HepG2 (cell line): ENCODE measurements at regions not wholly inside any gene's neighbourhood (a gene's known extent, or its start where the extent isn't known, plus 50 kb on each side); places are given as distances from the start of the nearest gene placed in this dataset.

Source experiments
- ATAC-seq: fragments of 200-7000 bp; cut with Tn5 transposase; 3 replicates; pipeline ENCODE4 v1.9.1; 2020; ENCODE audit warnings: mild to moderate bottlenecking, moderate library complexity
- BruUV-seq: library from RNA; stranded (reverse); fragments of 400-500 nt; replicated peaks from 2 replicates; lab custom pipeline; 2021; lab: Mats Ljungman, UMichigan
- CTCF ChIA-PET: fragments of 300-600 bp; formaldehyde crosslinking; extraction: SDS; loops from one replicate; lab custom pipeline; 2021; ENCODE audit warnings: low total read pairs, inconsistent platforms, low intra/inter-chr PET ratio; lab: Yijun Ruan, JAX
- POLR2A ChIA-PET: fragments of 350-600 bp; sonication (Branson Sonifier 250); formaldehyde crosslinking; loops from one replicate; lab custom pipeline; 2020; ENCODE audit warnings: antibody characterized with exemption, inconsistent platforms; lab: Yijun Ruan, JAX
- DNase-seq: peaks from one replicate; pipeline ENCODE4 v3.0.0-alpha.2; 2015; ENCODE audit warnings: low spot score
- FAIRE-seq: peaks from 3 replicates; lab custom pipeline; 2011; peaks lifted over from hg19 to GRCh38; lab: Jason Lieb, UNC
- H2AFZ ChIP-seq: one replicate; pipeline ENCODE4 v1.6.1; 2011; ENCODE audit warnings: low read length, inconsistent platforms
- H3K27ac ChIP-seq: fragments of 300-600 bp; 3 replicates; pipeline ENCODE4 v1.8.0; 2011; ENCODE audit warnings: mixed run types, mild to moderate bottlenecking, mixed read lengths, low read length, inconsistent platforms; ENCODE audit not compliant: insufficient read depth; ENCODE audit errors: extremely low read length
- H3K27me3 ChIP-seq, 2 experiments: fragments of 200-600 bp in 1 of 2; 2 replicates in 1 of 2; 3 replicates in 1 of 2; pipeline versions ENCODE4 v1.6.0 to v1.8.0; 2011; ENCODE audit warnings: low read length in 2 of 2, mild to moderate bottlenecking in 2 of 2, moderate library complexity in 2 of 2, inconsistent platforms in 1 of 2; ENCODE audit not compliant: insufficient read depth in 2 of 2, control insufficient read depth in 1 of 2
- H3K36me3 ChIP-seq, 2 experiments: fragments of 200-600 bp in 1 of 2; replicated peaks in 1 of 2; 2 replicates in 1 of 2; 3 replicates in 1 of 2; pipeline versions ENCODE4 v1.5.1 to v1.8.0; 2011; ENCODE audit warnings: low read length in 2 of 2, inconsistent platforms in 1 of 2; ENCODE audit not compliant: insufficient read depth in 2 of 2, control insufficient read depth in 1 of 2
- H3K4me1 ChIP-seq: 2 replicates; pipeline ENCODE4 v1.5.1; 2012; ENCODE audit warnings: low read length, inconsistent platforms; ENCODE audit not compliant: insufficient read depth
- H3K4me2 ChIP-seq: 2 replicates; pipeline ENCODE4 v1.6.0; 2011; ENCODE audit warnings: low read depth, low read length, inconsistent platforms
- H3K4me3 ChIP-seq, 3 experiments: fragments of 200-600 bp in 1 of 3; sonication (generic), shearing (Covaris generic) in 1 of 3; replicated peaks in 1 of 3; 2 replicates each; pipeline ENCODE4 v1.5.1; 2011 to 2016; ENCODE audit warnings: low read length in 3 of 3, inconsistent platforms in 2 of 3, low read depth in 2 of 3, mild to moderate bottlenecking in 2 of 3, control low read depth in 1 of 3, mixed read lengths in 1 of 3; ENCODE audit not compliant: insufficient read depth in 1 of 3
- H3K79me2 ChIP-seq: one replicate; pipeline ENCODE4 v1.6.1; 2011; ENCODE audit warnings: low read length, inconsistent platforms; ENCODE audit not compliant: insufficient read depth
- H3K9ac ChIP-seq: 2 replicates; pipeline ENCODE4 v1.6.0; 2011; ENCODE audit warnings: mild to moderate bottlenecking, low read depth, low read length, inconsistent platforms; ENCODE audit not compliant: insufficient read depth
- H3K9me3 ChIP-seq: 2 replicates; pipeline ENCODE4 v1.5.1; 2012; ENCODE audit warnings: mild to moderate bottlenecking, low read length
- H4K20me1 ChIP-seq: 2 replicates; pipeline ENCODE4 v1.6.0; 2011; ENCODE audit warnings: inconsistent platforms, mild to moderate bottlenecking, low read length, moderate library complexity; ENCODE audit not compliant: insufficient read depth
- CBFB ChIP-seq: sonication (generic); formaldehyde crosslinking; IDR thresholded peaks from 2 replicates; pipeline ENCODE4 v1.4.0; 2020; ENCODE audit warnings: missing genetic modification reagents
- CHD2 ChIP-seq: IDR thresholded peaks from 2 replicates; pipeline ENCODE4 v1.6.1; 2011; ENCODE audit warnings: low read depth, low read length, improper control_type of control experiment
- HMG20A ChIP-seq: IDR thresholded peaks from 2 replicates; pipeline ENCODE4 v1.6.1; 2016; ENCODE audit warnings: borderline replicate concordance
- PCBP2 ChIP-seq: fragments of 200-400 bp; formaldehyde crosslinking; optimal IDR thresholded peaks from 2 replicates; pipeline ENCODE3; 2018; ENCODE audit warnings: low read length, low read depth; ENCODE audit not compliant: poor library complexity, severe bottlenecking
- RFXANK ChIP-seq: IDR thresholded peaks from 2 replicates; pipeline ENCODE4 v1.6.1; 2016
- SALL1 ChIP-seq: sonication (generic); formaldehyde crosslinking; IDR thresholded peaks from 2 replicates; pipeline ENCODE4 v1.8.0; 2022; ENCODE audit warnings: mild to moderate bottlenecking, missing genetic modification reagents
- TEF ChIP-seq: sonication (generic); formaldehyde crosslinking; IDR thresholded peaks from 2 replicates; pipeline ENCODE4 v1.5.0; 2020; ENCODE audit warnings: missing genetic modification reagents
- TSC22D2 ChIP-seq: sonication (generic); formaldehyde crosslinking; IDR thresholded peaks from 2 replicates; pipeline ENCODE4 v1.5.1; 2020; ENCODE audit warnings: missing genetic modification reagents, mild to moderate bottlenecking, borderline replicate concordance
- ZBTB20 ChIP-seq: sonication (generic); formaldehyde crosslinking; IDR thresholded peaks from 2 replicates; pipeline ENCODE4 v1.8.1; 2023; ENCODE audit warnings: missing genetic modification reagents, low read depth, mild to moderate bottlenecking, borderline replicate concordance
- ZNF275 ChIP-seq: sonication (generic); formaldehyde crosslinking; IDR thresholded peaks from 2 replicates; pipeline ENCODE4 v1.8.0; 2022; ENCODE audit warnings: missing genetic modification reagents, mild to moderate bottlenecking, inconsistent platforms, borderline replicate concordance
- ZNF354B ChIP-seq: sonication (generic); formaldehyde crosslinking; IDR thresholded peaks from 2 replicates; pipeline ENCODE4 v1.8.0; 2022; ENCODE audit warnings: mild to moderate bottlenecking, missing genetic modification reagents
- ZNF704 ChIP-seq: sonication (generic); formaldehyde crosslinking; IDR thresholded peaks from 2 replicates; pipeline ENCODE4 v1.8.1; 2023; ENCODE audit warnings: mild to moderate bottlenecking, inconsistent platforms, moderate library complexity, missing genetic modification reagents, borderline replicate concordance
- ZNF772 ChIP-seq: sonication (generic); formaldehyde crosslinking; IDR thresholded peaks from 2 replicates; pipeline ENCODE4 v1.5.0; 2020; ENCODE audit warnings: mild to moderate bottlenecking, missing genetic modification reagents
- ZNF781 ChIP-seq: sonication (generic); formaldehyde crosslinking; IDR thresholded peaks from 2 replicates; pipeline ENCODE4 v1.5.1; 2020; ENCODE audit warnings: borderline replicate concordance, mild to moderate bottlenecking, missing genetic modification reagents; ENCODE audit errors: not compliant biosample characterization
- ZNF879 ChIP-seq: sonication (generic); formaldehyde crosslinking; IDR thresholded peaks from 2 replicates; pipeline ENCODE4 v1.8.1; 2023; ENCODE audit warnings: missing genetic modification reagents
- ZSCAN9 ChIP-seq: IDR thresholded peaks from 2 replicates; pipeline ENCODE4 v1.6.1; 2016; ENCODE audit warnings: borderline replicate concordance
- WGBS: methylation state at CpG from one replicate; pipeline ENCODE4 v1.1.6; 2017; ENCODE audit warnings: low lambda C conversion rate; 5-methylcytosine and 5-hydroxymethylcytosine counted together
- in situ Hi-C: cut with HindIII; loops from 2 replicates; pipeline ENCODE4 v1.10.0; 2017; ENCODE audit warnings: low pct_unique_long_range_greater_than_20kb; ENCODE audit not compliant: extremely low pct_ligation_motif_present
- intact Hi-C: fragments of 100-400 bp; cut with micrococcal nuclease; formaldehyde crosslinking; loops from one replicate; pipeline ENCODE4 v1.10.0; 2022; ENCODE audit not compliant: unreplicated experiment
- TF ChIP-seq, protein P1 (sequence below): sonication (generic); formaldehyde crosslinking; IDR thresholded peaks from 2 replicates; pipeline ENCODE4 v1.4.0; 2020; ENCODE audit warnings: missing genetic modification reagents, borderline replicate concordance

- TF ChIP-seq ZNF772 (CRISPR knock-in tag), result no peak
- no peak for TF ChIP-seq ZSCAN9
- no peak for TF ChIP-seq ZNF275
- TF ChIP-seq RFXANK (CRISPR knock-in tag), result no peak
- TF ChIP-seq ZNF879 (CRISPR knock-in tag), result no peak
- TF ChIP-seq ZNF704, result no peak
- no peak for TF ChIP-seq ZBTB20
Observed at GRCh38 chr5:97267767-97268166, 84.7 kb upstream of the RIOK2 start (continued).

GRCh38 chr5:97276474-97277120, 93.5 kb upstream of the RIOK2 start:
- ChIA-PET CTCF (no interaction called here), POLR2A (no interaction called here)
- no peak for ATAC-seq
- no peak for FAIRE-seq
- DNase-seq, result no peak
- Histone ChIP-seq H2AFZ (no peak overlapping the region), H3K79me2 (no peaks in the 10 kb centered on the region), H3K4me1 (no peaks in the 10 kb centered on the region), H4K20me1 (no peaks in the 10 kb centered on the region), H3K27me3 (no peaks in the 10 kb centered on the region), H3K9ac (no peak overlapping the region), H3K4me3 (no peak overlapping the region), H3K27ac (no peak overlapping the region), H3K36me3 (no peaks in the 10 kb centered on the region), H3K9me3 (no peaks in the 10 kb centered on the region), H3K4me2 (no peak overlapping the region)
- in situ Hi-C loops (loop anchor here (25.0 kb wide), 1 partner anchor 261 kb away; no protein-coding TSS in a partner anchor), intact Hi-C loops (no loop called here)
- WGBS, result 6% methylated on average over 2 of the region's 3 CpGs
- BruUV-seq, result no TSS peak
- TF ChIP-seq ZNF781 (CRISPR knock-in tag) (no peak), HMG20A (CRISPR knock-in tag) (no peak), CBFB (CRISPR knock-in tag) (no peak), CHD2 (no peak), TSC22D2 (CRISPR knock-in tag) (no peak), PCBP2 (no peak), TEF (CRISPR knock-in tag) (no peak), SALL1 (CRISPR knock-in tag) (no peak), ZNF354B (no peak)
- TF ChIP-seq, protein P1, sequence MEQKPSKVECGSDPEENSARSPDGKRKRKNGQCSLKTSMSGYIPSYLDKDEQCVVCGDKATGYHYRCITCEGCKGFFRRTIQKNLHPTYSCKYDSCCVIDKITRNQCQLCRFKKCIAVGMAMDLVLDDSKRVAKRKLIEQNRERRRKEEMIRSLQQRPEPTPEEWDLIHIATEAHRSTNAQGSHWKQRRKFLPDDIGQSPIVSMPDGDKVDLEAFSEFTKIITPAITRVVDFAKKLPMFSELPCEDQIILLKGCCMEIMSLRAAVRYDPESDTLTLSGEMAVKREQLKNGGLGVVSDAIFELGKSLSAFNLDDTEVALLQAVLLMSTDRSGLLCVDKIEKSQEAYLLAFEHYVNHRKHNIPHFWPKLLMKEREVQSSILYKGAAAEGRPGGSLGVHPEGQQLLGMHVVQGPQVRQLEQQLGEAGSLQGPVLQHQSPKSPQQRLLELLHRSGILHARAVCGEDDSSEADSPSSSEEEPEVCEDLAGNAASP, result no peak
